SK-N-SH treated with all-trans-retinoic acid at 6 μM for 48 hours (cell line): ENCODE measurements at regions not wholly inside any gene's neighbourhood (a gene's known extent, or its start where the extent isn't known, plus 50 kb on each side); places are given as distances from the start of the nearest gene placed in this dataset.

Source experiments
- BACH2 ChIP-seq: fragments of 250-450 bp; sonication (Bioruptor Pico); IDR thresholded peaks from 2 replicates; pipeline ENCODE4 v1.9.0; 2021; ENCODE audit warnings: mild to moderate bottlenecking, borderline replicate concordance
- PATZ1 ChIP-seq: fragments of 250-450 bp; sonication (Bioruptor Pico); IDR thresholded peaks from 2 replicates; pipeline ENCODE4 v1.8.0; 2020; ENCODE audit warnings: mild to moderate bottlenecking, moderate library complexity, borderline replicate concordance
- TSHZ2 ChIP-seq: fragments of 250-450 bp; sonication (Bioruptor Pico); IDR thresholded peaks from 2 replicates; pipeline ENCODE4 v1.5.0; 2020; ENCODE audit warnings: mild to moderate bottlenecking, moderate library complexity
- ZFP3 ChIP-seq: fragments of 250-450 bp; sonication (Bioruptor Pico); IDR thresholded peaks from 2 replicates; pipeline ENCODE4 v1.5.0; 2020; ENCODE audit warnings: mild to moderate bottlenecking, moderate library complexity
- ZNF565 ChIP-seq: fragments of 450-650 bp; formaldehyde crosslinking; conservative IDR thresholded peaks from 2 replicates; pipeline ENCODE4 v1.5.0; 2020; ENCODE audit warnings: low read depth, mild to moderate bottlenecking, moderate library complexity
- ZNF70 ChIP-seq: fragments of 450-650 bp; formaldehyde crosslinking; IDR thresholded peaks from 2 replicates; pipeline ENCODE4 v1.5.0; 2020; ENCODE audit warnings: mild to moderate bottlenecking, moderate library complexity
- TF ChIP-seq, protein P1 (sequence below): fragments of 250-450 bp; sonication (Bioruptor Pico); IDR thresholded peaks from 2 replicates; pipeline ENCODE4 v1.5.1; 2020; ENCODE audit warnings: low read depth, mild to moderate bottlenecking, moderate library complexity

- no peak for TF ChIP-seq ZFP3 (CRISPR knock-in tag)
- TF ChIP-seq TSHZ2 (CRISPR knock-in tag) = no peak
- no peak for TF ChIP-seq ZNF565 (CRISPR knock-in tag)
- TF ChIP-seq PATZ1 = no peak
- TF ChIP-seq BACH2 (CRISPR knock-in tag) = no peak
- TF ChIP-seq, protein P1, sequence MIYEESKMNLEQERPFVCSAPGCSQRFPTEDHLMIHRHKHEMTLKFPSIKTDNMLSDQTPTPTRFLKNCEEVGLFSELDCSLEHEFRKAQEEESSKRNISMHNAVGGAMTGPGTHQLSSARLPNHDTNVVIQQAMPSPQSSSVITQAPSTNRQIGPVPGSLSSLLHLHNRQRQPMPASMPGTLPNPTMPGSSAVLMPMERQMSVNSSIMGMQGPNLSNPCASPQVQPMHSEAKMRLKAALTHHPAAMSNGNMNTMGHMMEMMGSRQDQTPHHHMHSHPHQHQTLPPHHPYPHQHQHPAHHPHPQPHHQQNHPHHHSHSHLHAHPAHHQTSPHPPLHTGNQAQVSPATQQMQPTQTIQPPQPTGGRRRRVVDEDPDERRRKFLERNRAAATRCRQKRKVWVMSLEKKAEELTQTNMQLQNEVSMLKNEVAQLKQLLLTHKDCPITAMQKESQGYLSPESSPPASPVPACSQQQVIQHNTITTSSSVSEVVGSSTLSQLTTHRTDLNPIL (CRISPR knock-in tag) = no peak
- no peak for TF ChIP-seq ZNF70 (CRISPR knock-in tag)
Measured at GRCh38 chr13:48602296-48603016, 51.3 kb upstream of the CYSLTR2 start.
